Neural progenitor cell (in vitro differentiated cells): ENCODE measurements at regions not wholly inside any gene's neighbourhood (a gene's known extent, or its start where the extent isn't known, plus 50 kb on each side); places are given as distances from the start of the nearest gene placed in this dataset.

ENCODE experiments used
- DNase-seq: peaks from one replicate; pipeline ENCODE4 v3.0.0-alpha.2; 2016; ENCODE audit warnings: low spot score
- H2AFZ ChIP-seq: fragments of 200-600 bp; sonication (generic); replicated peaks from 2 replicates; pipeline ENCODE4 v1.6.1; 2016; ENCODE audit warnings: antibody characterized with exemption
- H3F3A ChIP-seq: fragments of 200-600 bp; sonication (generic); 2 replicates; pipeline ENCODE4 v1.6.1; 2016; ENCODE audit warnings: antibody characterized with exemption, low read depth
- H3K27ac ChIP-seq: fragments of 200-600 bp; sonication (generic); 2 replicates; pipeline ENCODE4 v1.5.1; 2016; ENCODE audit warnings: mild to moderate bottlenecking
- H3K27me3 ChIP-seq: fragments of 200-600 bp; sonication (generic); 2 replicates; pipeline ENCODE4 v1.6.1; 2016; ENCODE audit warnings: mild to moderate bottlenecking, moderate library complexity
- H3K36me3 ChIP-seq: fragments of 200-600 bp; sonication (generic); 2 replicates; pipeline ENCODE4 v1.5.1; 2016
- H3K4me1 ChIP-seq: fragments of 200-600 bp; sonication (generic); 2 replicates; pipeline ENCODE4 v1.6.1; 2016; ENCODE audit warnings: mixed run types
- H3K4me2 ChIP-seq: fragments of 200-600 bp; sonication (generic); 2 replicates; pipeline ENCODE4 v1.6.1; 2016
- H3K4me3 ChIP-seq: fragments of 200-600 bp; sonication (generic); 2 replicates; pipeline ENCODE4 v1.5.1; 2016
- H3K79me2 ChIP-seq: fragments of 200-600 bp; sonication (generic); 2 replicates; pipeline ENCODE4 v1.6.1; 2016; ENCODE audit warnings: low read depth
- H3K9ac ChIP-seq: fragments of 200-600 bp; sonication (generic); 2 replicates; pipeline ENCODE4 v1.6.1; 2016
- H3K9me3 ChIP-seq: fragments of 200-600 bp; sonication (generic); 2 replicates; pipeline ENCODE4 v1.5.1; 2016; ENCODE audit warnings: low read depth
- H4K20me1 ChIP-seq: fragments of 200-600 bp; sonication (generic); 2 replicates; pipeline ENCODE4 v1.6.1; 2016; ENCODE audit warnings: low read depth
- H3K27ac Mint-ChIP-seq: 3 replicates; pipeline ENCODE4 v1.8.0; 2021; ENCODE audit warnings: mixed read lengths
- H3K27me3 Mint-ChIP-seq: 2 replicates; pipeline ENCODE4 v1.8.0; 2022; ENCODE audit warnings: low read depth, mild to moderate bottlenecking, inconsistent platforms, moderate library complexity, mixed read lengths; ENCODE audit not compliant: insufficient read depth
- H3K36me3 Mint-ChIP-seq: 3 replicates; pipeline ENCODE4 v1.8.0; 2021; ENCODE audit warnings: mixed read lengths
- H3K4me1 Mint-ChIP-seq: 3 replicates; pipeline ENCODE4 v1.8.0; 2021; ENCODE audit warnings: mixed read lengths
- H3K4me3 Mint-ChIP-seq: 3 replicates; pipeline ENCODE4 v1.8.0; 2021; ENCODE audit warnings: mild to moderate bottlenecking, moderate library complexity, mixed read lengths
- H3K9me3 Mint-ChIP-seq: 3 replicates; pipeline ENCODE4 v1.8.0; 2020; ENCODE audit warnings: mixed read lengths
- CTCF ChIP-seq: fragments of 200-600 bp; sonication (generic); IDR thresholded peaks from 2 replicates; pipeline ENCODE4 v1.5.1; 2017; ENCODE audit warnings: antibody characterized with exemption, mild to moderate bottlenecking
- EZH2 ChIP-seq: fragments of 200-600 bp; sonication (generic); IDR thresholded peaks from 2 replicates; pipeline ENCODE4 v1.6.1; 2017; ENCODE audit warnings: antibody characterized with exemption, mild to moderate bottlenecking, moderate library complexity
- EZH2phosphoT487 ChIP-seq: fragments of 200-600 bp; sonication (generic); IDR thresholded peaks from 2 replicates; pipeline ENCODE4 v1.6.1; 2017; ENCODE audit warnings: antibody characterized with exemption

GRCh38 chr2:182565911-182566567 is 139.2 kb upstream of the PDE1A start:
- Mint-ChIP-seq H3K36me3 (peaks cover 5% of the 10 kb centered on the region), H3K4me3 (no peak overlapping the region), H3K4me1 (no peaks in the 10 kb centered on the region), H3K9me3 (peaks cover 17% of the 10 kb centered on the region), H3K27ac (no peak overlapping the region), H3K27me3 (no peaks in the 10 kb centered on the region)
- Histone ChIP-seq H3K9me3 (no peaks in the 10 kb centered on the region), H3K36me3 (no peaks in the 10 kb centered on the region), H3K27ac (no peak overlapping the region), H3F3A (no peaks in the 10 kb centered on the region), H2AFZ (no peak overlapping the region), H3K4me3 (no peak overlapping the region), H3K79me2 (no peaks in the 10 kb centered on the region), H3K27me3 (no peaks in the 10 kb centered on the region), H3K4me1 (no peaks in the 10 kb centered on the region), H3K4me2 (no peak overlapping the region), H3K9ac (no peak overlapping the region), H4K20me1 (no peaks in the 10 kb centered on the region)
- DNase-seq, result no peak
- TF ChIP-seq EZH2 (no peak), CTCF (no peak), EZH2phosphoT487 (no peak)

GRCh38 chr2:182573553-182573952 is 142.5 kb upstream of the DNAJC10 start:
- Mint-ChIP-seq H3K4me1 (peaks cover 3% of the 10 kb centered on the region), H3K4me3 (no peak overlapping the region), H3K36me3 (no peaks in the 10 kb centered on the region), H3K27me3 (no peaks in the 10 kb centered on the region), H3K27ac (no peak overlapping the region), H3K9me3 (peaks cover 3% of the 10 kb centered on the region)
- H3K4me1 ChIP-seq, result no peaks in the 10 kb centered on the region
- no peak overlapping the region for H3K9ac ChIP-seq
- no peaks in the 10 kb centered on the region for H4K20me1 ChIP-seq
- no peaks in the 10 kb centered on the region for H3K9me3 ChIP-seq
- no peak for DNase-seq
- no peaks in the 10 kb centered on the region for H3K36me3 ChIP-seq
- H3K27ac ChIP-seq, result no peak overlapping the region
- TF ChIP-seq CTCF, result no peak
- no peak for TF ChIP-seq EZH2
- TF ChIP-seq EZH2phosphoT487, result no peak
- no peaks in the 10 kb centered on the region for H3F3A ChIP-seq
- H3K79me2 ChIP-seq, result no peaks in the 10 kb centered on the region
- H2AFZ ChIP-seq, result no peak overlapping the region
- H3K4me3 ChIP-seq, result no peak overlapping the region
- H3K4me2 ChIP-seq, result no peak overlapping the region
- no peaks in the 10 kb centered on the region for H3K27me3 ChIP-seq

GRCh38 chr2:182577816-182578215 is 138.2 kb upstream of the DNAJC10 start:
- Mint-ChIP-seq H3K36me3 (no peaks in the 10 kb centered on the region), H3K4me3 (no peak overlapping the region), H3K27ac (no peak overlapping the region), H3K4me1 (peaks cover 3% of the 10 kb centered on the region), H3K9me3 (peaks cover 3% of the 10 kb centered on the region), H3K27me3 (no peaks in the 10 kb centered on the region)
- H3K27me3 ChIP-seq, result no peaks in the 10 kb centered on the region
- no peaks in the 10 kb centered on the region for H3K4me1 ChIP-seq
- H3F3A ChIP-seq, result no peaks in the 10 kb centered on the region
- no peak overlapping the region for H3K27ac ChIP-seq
- H3K9me3 ChIP-seq, result no peaks in the 10 kb centered on the region
- no peak overlapping the region for H3K4me2 ChIP-seq
- no peak overlapping the region for H3K4me3 ChIP-seq
- TF ChIP-seq EZH2phosphoT487, result no peak
- no peak for TF ChIP-seq EZH2
- TF ChIP-seq CTCF, result no peak
- H2AFZ ChIP-seq, result no peak overlapping the region
- no peaks in the 10 kb centered on the region for H3K36me3 ChIP-seq
- no peaks in the 10 kb centered on the region for H3K79me2 ChIP-seq
- no peaks in the 10 kb centered on the region for H4K20me1 ChIP-seq
- no peak for DNase-seq
- H3K9ac ChIP-seq, result no peak overlapping the region
